ENCODE measurements at regions not wholly inside any gene's neighbourhood (a gene's known extent, or its start where the extent isn't known, plus 50 kb on each side); places are given as distances from the start of the nearest gene placed in this dataset.
"Not testable (repeated sequence)": the region's sequence is repeated elsewhere in the genome, so short reads cannot be mapped to it uniquely, and the experiment has no call there.

DNA sequence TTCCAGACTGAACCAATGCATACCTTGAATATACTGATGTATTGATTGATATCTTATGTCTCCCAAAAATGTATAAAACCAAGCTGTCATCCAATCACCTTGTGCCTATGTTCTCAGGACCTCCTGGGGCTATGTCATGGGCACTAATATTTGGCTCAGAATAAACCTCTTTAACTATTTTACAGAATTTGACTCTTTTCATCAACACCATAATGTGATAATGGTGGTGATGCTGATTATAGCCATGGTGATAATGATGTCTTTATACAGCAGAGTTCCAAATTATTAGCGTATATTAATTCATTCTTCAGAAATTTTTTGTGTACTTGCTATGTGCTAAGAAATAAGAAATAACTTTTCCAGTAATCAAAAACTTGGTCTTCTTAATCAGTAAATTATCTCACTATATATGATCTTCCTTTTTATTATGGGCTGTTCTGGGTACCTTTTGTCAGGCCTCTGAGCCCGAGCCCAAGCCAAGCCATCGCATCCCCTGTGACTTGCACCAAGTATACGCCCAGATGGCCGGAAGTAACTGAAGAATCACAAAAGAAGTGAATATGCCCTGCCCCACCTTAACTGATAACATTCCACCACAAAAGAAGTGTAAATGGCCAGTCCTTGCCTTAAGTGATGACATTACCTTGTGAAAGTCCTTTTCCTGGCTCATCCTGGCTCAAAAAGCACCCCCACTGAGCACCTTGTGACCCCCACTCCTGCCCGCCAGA, 496.2 kb upstream of the MMS22L start:
- BruUV-seq (replicated peaks); H3K4me3 ChIP-seq (replicated peaks in 1 of 2; ENCODE audit: low read depth in 1 of 2, low read length in 2 of 2); DNase-seq (ENCODE audit: low read depth, low spot score); H3K27ac ChIP-seq (ENCODE audit: low read depth, low read length); H3K79me2 ChIP-seq (ENCODE audit: insufficient read depth, low read length); H3K9ac ChIP-seq (ENCODE audit: low read length); H2AFZ ChIP-seq (ENCODE audit: low read depth, low read length, poor library complexity, severe bottlenecking); intact Hi-C loops (cut with micrococcal nuclease); POLR2A ChIA-PET; H3K4me1 ChIP-seq (ENCODE audit: control insufficient read depth in 1 of 2, insufficient read depth in 2 of 2, low read length in 2 of 2); RAD21 ChIA-PET (ENCODE audit: low non-redundant PET in 1 of 2, low total read pairs in 2 of 2, uncharacterized antibody in 2 of 2, unreplicated experiment in 2 of 2); H3K9me3 ChIP-seq (ENCODE audit: control insufficient read depth in 1 of 2, insufficient read depth in 1 of 2, low read depth in 1 of 2, low read length in 2 of 2); CTCF ChIA-PET; ATAC-seq; H3K9me2 ChIP-seq (ENCODE audit: insufficient read depth); H3K36me3 ChIP-seq (ENCODE audit: control insufficient read depth in 1 of 2, insufficient read depth in 2 of 2, low read length in 2 of 2); H3K4me2 ChIP-seq (ENCODE audit: low read length); H4K20me1 ChIP-seq (ENCODE audit: insufficient read depth): not testable (repeated sequence)
- H3K27me3 ChIP-seq (ENCODE audit: insufficient read depth, low read length): peaks cover 12% of the 10 kb centered on the region

DNA sequence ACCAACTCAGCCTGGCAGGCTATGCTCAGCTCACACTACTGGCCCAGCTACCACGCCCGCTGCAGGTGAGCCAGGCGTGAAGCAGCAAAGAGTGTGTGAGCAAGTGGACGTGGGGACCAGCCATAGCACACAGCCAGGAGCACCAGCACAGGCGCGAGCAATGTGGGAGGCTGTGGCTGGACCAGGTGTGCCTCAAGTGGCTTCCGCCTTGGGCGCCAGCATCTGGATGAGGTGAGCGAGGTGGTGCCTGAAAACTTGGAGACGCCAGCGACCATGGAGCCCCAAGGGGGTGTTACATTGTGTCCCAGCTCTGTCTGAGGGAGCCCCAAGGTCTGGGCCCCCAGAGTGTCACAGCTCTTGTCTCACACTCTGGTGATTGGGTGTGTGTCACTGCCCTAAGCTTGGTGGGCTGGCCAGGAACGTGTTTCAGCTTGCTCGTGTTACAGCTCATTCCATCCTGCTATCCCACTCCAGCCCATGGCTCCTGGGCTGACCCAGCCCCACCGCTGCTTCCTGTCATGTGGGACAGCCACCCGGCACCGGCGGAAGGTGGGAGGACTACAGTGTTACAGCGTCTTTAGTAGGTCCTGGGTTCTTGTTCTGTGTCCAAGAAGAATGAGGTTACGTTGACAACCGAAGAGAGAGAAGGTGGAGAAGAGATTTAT, 508.0 kb upstream of the MMS22L start:
- no peaks in the 10 kb centered on the region for H3K9me2 ChIP-seq (ENCODE audit: insufficient read depth)
- no peak for ATAC-seq
- H3K36me3 ChIP-seq (ENCODE audit: control insufficient read depth in 1 of 2, insufficient read depth in 2 of 2, low read length in 2 of 2): no peaks in the 10 kb centered on the region
- no peak overlapping the region for H2AFZ ChIP-seq (ENCODE audit: low read depth, low read length, poor library complexity, severe bottlenecking)
- no peak for DNase-seq (ENCODE audit: low read depth, low spot score)
- intact Hi-C loops (cut with micrococcal nuclease): no loop called here
- no peaks in the 10 kb centered on the region for H4K20me1 ChIP-seq (ENCODE audit: insufficient read depth)
- no peak overlapping the region for H3K4me2 ChIP-seq (ENCODE audit: low read length)
- no peaks in the 10 kb centered on the region for H3K9me3 ChIP-seq (ENCODE audit: control insufficient read depth in 1 of 2, insufficient read depth in 1 of 2, low read depth in 1 of 2, low read length in 2 of 2)
- TF ChIP-seq CEBPB (IDR thresholded peaks at IDR 0.05; ENCODE audit: low read depth): no peak
- no peaks in the 10 kb centered on the region for H3K4me1 ChIP-seq (ENCODE audit: control insufficient read depth in 1 of 2, insufficient read depth in 2 of 2, low read length in 2 of 2)
- no peak overlapping the region for H3K4me3 ChIP-seq (replicated peaks in 1 of 2; ENCODE audit: low read depth in 1 of 2, low read length in 2 of 2)
- H3K27ac ChIP-seq (ENCODE audit: low read depth, low read length): no peak overlapping the region
- ChIA-PET CTCF (no interaction called here), RAD21 (ENCODE audit: low non-redundant PET in 1 of 2, low total read pairs in 2 of 2, uncharacterized antibody in 2 of 2, unreplicated experiment in 2 of 2) (no interaction called here), POLR2A (no interaction called here)
- BruUV-seq (replicated peaks): no TSS peak
- no peaks in the 10 kb centered on the region for H3K79me2 ChIP-seq (ENCODE audit: insufficient read depth, low read length)
- H3K9ac ChIP-seq (ENCODE audit: low read length): no peak overlapping the region
- H3K27me3 ChIP-seq (ENCODE audit: insufficient read depth, low read length): no peaks in the 10 kb centered on the region

DNA sequence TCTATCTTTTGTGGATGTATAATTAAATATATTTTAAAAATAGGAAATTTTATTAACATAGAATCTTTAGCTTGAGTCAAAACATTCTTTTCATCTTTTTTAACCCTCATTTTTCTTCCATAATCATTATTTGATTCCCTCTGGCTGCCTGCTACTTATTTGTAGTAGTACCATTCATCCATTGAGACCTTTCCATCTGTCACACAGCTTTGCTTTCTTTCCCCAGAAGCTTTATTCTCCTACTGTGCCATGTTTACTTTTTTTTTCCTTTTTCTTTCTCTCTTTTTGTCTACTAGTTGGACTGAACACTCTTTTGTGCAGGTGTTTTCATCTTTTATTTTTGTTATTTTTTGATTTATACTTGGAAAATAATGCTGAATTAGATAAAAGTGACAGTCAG, 522.6 kb upstream of the MMS22L start:
- H2AFZ ChIP-seq (ENCODE audit: low read depth, low read length, poor library complexity, severe bottlenecking): no peak overlapping the region
- no peak for DNase-seq (ENCODE audit: low read depth, low spot score)
- CTCF ChIA-PET: no interaction called here
- H3K4me1 ChIP-seq (ENCODE audit: control insufficient read depth in 1 of 2, insufficient read depth in 2 of 2, low read length in 2 of 2): no peaks in the 10 kb centered on the region
- TF ChIP-seq, protein P1, sequence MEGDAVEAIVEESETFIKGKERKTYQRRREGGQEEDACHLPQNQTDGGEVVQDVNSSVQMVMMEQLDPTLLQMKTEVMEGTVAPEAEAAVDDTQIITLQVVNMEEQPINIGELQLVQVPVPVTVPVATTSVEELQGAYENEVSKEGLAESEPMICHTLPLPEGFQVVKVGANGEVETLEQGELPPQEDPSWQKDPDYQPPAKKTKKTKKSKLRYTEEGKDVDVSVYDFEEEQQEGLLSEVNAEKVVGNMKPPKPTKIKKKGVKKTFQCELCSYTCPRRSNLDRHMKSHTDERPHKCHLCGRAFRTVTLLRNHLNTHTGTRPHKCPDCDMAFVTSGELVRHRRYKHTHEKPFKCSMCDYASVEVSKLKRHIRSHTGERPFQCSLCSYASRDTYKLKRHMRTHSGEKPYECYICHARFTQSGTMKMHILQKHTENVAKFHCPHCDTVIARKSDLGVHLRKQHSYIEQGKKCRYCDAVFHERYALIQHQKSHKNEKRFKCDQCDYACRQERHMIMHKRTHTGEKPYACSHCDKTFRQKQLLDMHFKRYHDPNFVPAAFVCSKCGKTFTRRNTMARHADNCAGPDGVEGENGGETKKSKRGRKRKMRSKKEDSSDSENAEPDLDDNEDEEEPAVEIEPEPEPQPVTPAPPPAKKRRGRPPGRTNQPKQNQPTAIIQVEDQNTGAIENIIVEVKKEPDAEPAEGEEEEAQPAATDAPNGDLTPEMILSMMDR (IDR thresholded peaks at IDR 0.05 in 2 of 3, conservative IDR thresholded peaks at IDR 0.05 in 1 of 3; ENCODE audit: borderline replicate concordance in 1 of 3, insufficient read depth in 1 of 3, low read depth in 2 of 3, low read length in 2 of 3): no peak
- TF ChIP-seq CBX3 (IDR thresholded peaks at IDR 0.05; ENCODE audit: low read depth) (no peak), EZH2 (IDR thresholded peaks at IDR 0.05) (no peak), ZFX (IDR thresholded peaks at IDR 0.05) (no peak), EGR1 (IDR thresholded peaks at IDR 0.05; ENCODE audit: low read depth) (no peak)
- no peaks in the 10 kb centered on the region for H3K9me3 ChIP-seq (ENCODE audit: control insufficient read depth in 1 of 2, insufficient read depth in 1 of 2, low read depth in 1 of 2, low read length in 2 of 2)
- ATAC-seq: no peak
- no peak overlapping the region for H3K4me3 ChIP-seq (replicated peaks in 1 of 2; ENCODE audit: low read depth in 1 of 2, low read length in 2 of 2)
- no peak overlapping the region for H3K27ac ChIP-seq (ENCODE audit: low read depth, low read length)
- POLR2A ChIA-PET: no interaction called here
- BruUV-seq (replicated peaks): no TSS peak
- no peaks in the 10 kb centered on the region for H3K79me2 ChIP-seq (ENCODE audit: insufficient read depth, low read length)
- no peaks in the 10 kb centered on the region for H4K20me1 ChIP-seq (ENCODE audit: insufficient read depth)
- H3K36me3 ChIP-seq (ENCODE audit: control insufficient read depth in 1 of 2, insufficient read depth in 2 of 2, low read length in 2 of 2): no peaks in the 10 kb centered on the region
- H3K9ac ChIP-seq (ENCODE audit: low read length): no peak overlapping the region
- H3K9me2 ChIP-seq (ENCODE audit: insufficient read depth): no peaks in the 10 kb centered on the region
- no peak overlapping the region for H3K4me2 ChIP-seq (ENCODE audit: low read length)
- RAD21 ChIA-PET (ENCODE audit: low non-redundant PET in 1 of 2, low total read pairs in 2 of 2, uncharacterized antibody in 2 of 2, unreplicated experiment in 2 of 2): no interaction called here
- intact Hi-C loops (cut with micrococcal nuclease): no loop called here
- H3K27me3 ChIP-seq (ENCODE audit: insufficient read depth, low read length): 0 out of 2 replicates have a peak, but pooled peaks cover 19% of the 10 kb centered on the region

Measured in HCT116 (cell line).